ENCODE measurements at regions not wholly inside any gene's neighbourhood (a gene's known extent, or its start where the extent isn't known, plus 50 kb on each side); places are given as distances from the start of the nearest gene placed in this dataset.

DNA sequence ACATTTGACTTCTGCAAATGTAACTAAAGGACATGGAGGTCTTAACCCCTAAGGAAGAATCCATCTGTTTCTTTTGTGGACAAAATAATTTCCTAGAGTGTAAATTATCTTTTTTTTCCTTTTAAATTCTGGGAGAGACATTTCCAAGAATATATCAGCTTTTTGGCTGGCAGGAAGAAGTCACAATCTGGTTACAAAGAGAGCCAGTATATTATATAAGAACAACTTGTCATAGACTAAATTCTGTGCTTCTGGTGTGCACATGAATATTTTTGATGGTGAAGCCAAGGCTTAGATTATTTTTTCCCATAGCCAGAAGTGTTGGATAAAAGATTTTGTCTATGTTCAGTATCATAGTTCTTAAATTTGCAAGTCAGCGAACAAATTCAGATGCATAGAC is 500.6 kb downstream of the XIRP2 start:
- no peak for TF ChIP-seq EZH2 (IDR thresholded peaks at IDR 0.05; ENCODE audit: borderline replicate concordance, insufficient read depth, low read length, poor library complexity, severe bottlenecking)
- TF ChIP-seq, protein P1, sequence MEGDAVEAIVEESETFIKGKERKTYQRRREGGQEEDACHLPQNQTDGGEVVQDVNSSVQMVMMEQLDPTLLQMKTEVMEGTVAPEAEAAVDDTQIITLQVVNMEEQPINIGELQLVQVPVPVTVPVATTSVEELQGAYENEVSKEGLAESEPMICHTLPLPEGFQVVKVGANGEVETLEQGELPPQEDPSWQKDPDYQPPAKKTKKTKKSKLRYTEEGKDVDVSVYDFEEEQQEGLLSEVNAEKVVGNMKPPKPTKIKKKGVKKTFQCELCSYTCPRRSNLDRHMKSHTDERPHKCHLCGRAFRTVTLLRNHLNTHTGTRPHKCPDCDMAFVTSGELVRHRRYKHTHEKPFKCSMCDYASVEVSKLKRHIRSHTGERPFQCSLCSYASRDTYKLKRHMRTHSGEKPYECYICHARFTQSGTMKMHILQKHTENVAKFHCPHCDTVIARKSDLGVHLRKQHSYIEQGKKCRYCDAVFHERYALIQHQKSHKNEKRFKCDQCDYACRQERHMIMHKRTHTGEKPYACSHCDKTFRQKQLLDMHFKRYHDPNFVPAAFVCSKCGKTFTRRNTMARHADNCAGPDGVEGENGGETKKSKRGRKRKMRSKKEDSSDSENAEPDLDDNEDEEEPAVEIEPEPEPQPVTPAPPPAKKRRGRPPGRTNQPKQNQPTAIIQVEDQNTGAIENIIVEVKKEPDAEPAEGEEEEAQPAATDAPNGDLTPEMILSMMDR (IDR thresholded peaks at IDR 0.05; ENCODE audit: poor library complexity, severe bottlenecking): no peak
- no peak for TF ChIP-seq SMC3 (conservative IDR thresholded peaks at IDR 0.05; ENCODE audit: poor library complexity)
- TF ChIP-seq, protein P2, sequence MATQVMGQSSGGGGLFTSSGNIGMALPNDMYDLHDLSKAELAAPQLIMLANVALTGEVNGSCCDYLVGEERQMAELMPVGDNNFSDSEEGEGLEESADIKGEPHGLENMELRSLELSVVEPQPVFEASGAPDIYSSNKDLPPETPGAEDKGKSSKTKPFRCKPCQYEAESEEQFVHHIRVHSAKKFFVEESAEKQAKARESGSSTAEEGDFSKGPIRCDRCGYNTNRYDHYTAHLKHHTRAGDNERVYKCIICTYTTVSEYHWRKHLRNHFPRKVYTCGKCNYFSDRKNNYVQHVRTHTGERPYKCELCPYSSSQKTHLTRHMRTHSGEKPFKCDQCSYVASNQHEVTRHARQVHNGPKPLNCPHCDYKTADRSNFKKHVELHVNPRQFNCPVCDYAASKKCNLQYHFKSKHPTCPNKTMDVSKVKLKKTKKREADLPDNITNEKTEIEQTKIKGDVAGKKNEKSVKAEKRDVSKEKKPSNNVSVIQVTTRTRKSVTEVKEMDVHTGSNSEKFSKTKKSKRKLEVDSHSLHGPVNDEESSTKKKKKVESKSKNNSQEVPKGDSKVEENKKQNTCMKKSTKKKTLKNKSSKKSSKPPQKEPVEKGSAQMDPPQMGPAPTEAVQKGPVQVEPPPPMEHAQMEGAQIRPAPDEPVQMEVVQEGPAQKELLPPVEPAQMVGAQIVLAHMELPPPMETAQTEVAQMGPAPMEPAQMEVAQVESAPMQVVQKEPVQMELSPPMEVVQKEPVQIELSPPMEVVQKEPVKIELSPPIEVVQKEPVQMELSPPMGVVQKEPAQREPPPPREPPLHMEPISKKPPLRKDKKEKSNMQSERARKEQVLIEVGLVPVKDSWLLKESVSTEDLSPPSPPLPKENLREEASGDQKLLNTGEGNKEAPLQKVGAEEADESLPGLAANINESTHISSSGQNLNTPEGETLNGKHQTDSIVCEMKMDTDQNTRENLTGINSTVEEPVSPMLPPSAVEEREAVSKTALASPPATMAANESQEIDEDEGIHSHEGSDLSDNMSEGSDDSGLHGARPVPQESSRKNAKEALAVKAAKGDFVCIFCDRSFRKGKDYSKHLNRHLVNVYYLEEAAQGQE (IDR thresholded peaks at IDR 0.05; ENCODE audit: borderline replicate concordance): no peak
- TF ChIP-seq TAF1 (IDR thresholded peaks at IDR 0.05; ENCODE audit: low read depth): no peak
- TF ChIP-seq POLR2AphosphoS5 (IDR thresholded peaks at IDR 0.05): no peak

Measured in neural cell (in vitro differentiated cells).